Panc1 (cell line): ENCODE measurements at regions not wholly inside any gene's neighbourhood (a gene's known extent, or its start where the extent isn't known, plus 50 kb on each side); places are given as distances from the start of the nearest gene placed in this dataset.

Source experiments
- ATAC-seq: fragments of 200-7000 bp; cut with Tn5 transposase; 2 replicates; pipeline ENCODE4 v1.9.1; 2020; ENCODE audit warnings: mild to moderate bottlenecking, moderate library complexity
- BruUV-seq: library from RNA; stranded (reverse); fragments of 400-500 nt; replicated peaks from 2 replicates; lab custom pipeline; 2021; lab: Mats Ljungman, UMichigan
- CTCF ChIA-PET: fragments of 300-600 bp; sonication (Branson Sonifier 250); formaldehyde crosslinking; loops from one replicate; lab custom pipeline; 2022; ENCODE audit warnings: antibody characterized with exemption; lab: Charles Lee
- POLR2A ChIA-PET: fragments of 300-600 bp; sonication (Branson Sonifier 250); formaldehyde crosslinking; loops from one replicate; lab custom pipeline; 2022; ENCODE audit warnings: antibody characterized with exemption; lab: Charles Lee
- DNase-seq: peaks from one replicate; pipeline ENCODE4 v3.0.0-alpha.2; 2010; ENCODE audit warnings: low read depth, low spot score
- H3K27ac ChIP-seq: 2 replicates; pipeline ENCODE4 v1.5.1; 2011; ENCODE audit warnings: mild to moderate bottlenecking, low read length, inconsistent platforms
- H3K27me3 ChIP-seq: fragments of 200-500 bp; sonication (Bioruptor generic); 2 replicates; pipeline ENCODE4 v1.6.0; 2014; ENCODE audit warnings: low read length, inconsistent platforms; ENCODE audit not compliant: control insufficient read depth, insufficient read depth
- H3K36me3 ChIP-seq: fragments of 200-500 bp; sonication (Bioruptor generic); 2 replicates; pipeline ENCODE4 v1.5.1; 2014; ENCODE audit warnings: inconsistent platforms, mild to moderate bottlenecking, low read length, moderate library complexity; ENCODE audit not compliant: control insufficient read depth, insufficient read depth
- H3K4me1 ChIP-seq: 2 replicates; pipeline ENCODE4 v1.5.1; 2011; ENCODE audit warnings: inconsistent platforms, mild to moderate bottlenecking, low read length, moderate library complexity; ENCODE audit not compliant: control insufficient read depth, insufficient read depth
- H3K4me3 ChIP-seq, 2 experiments: 2 replicates each; pipeline ENCODE4 v1.5.1; 2011 to 2012; ENCODE audit warnings: low read depth in 2 of 2, low read length in 2 of 2, mild to moderate bottlenecking in 2 of 2, inconsistent platforms in 1 of 2, moderate library complexity in 1 of 2
- H3K9me3 ChIP-seq: fragments of 200-500 bp; sonication (Bioruptor generic); 2 replicates; pipeline ENCODE4 v1.5.1; 2014; ENCODE audit warnings: low read depth, mild to moderate bottlenecking, inconsistent platforms, low read length, moderate library complexity; ENCODE audit not compliant: control insufficient read depth, insufficient read depth
- POLR2AphosphoS5 ChIP-seq: IDR thresholded peaks from 2 replicates; pipeline ENCODE4 v1.6.1; 2012; ENCODE audit warnings: mild to moderate bottlenecking, low read depth, low read length, moderate library complexity
- SIN3A ChIP-seq: IDR thresholded peaks from 2 replicates; pipeline ENCODE4 v1.6.1; 2012; ENCODE audit warnings: low read depth, mild to moderate bottlenecking, low read length, moderate library complexity, borderline replicate concordance; ENCODE audit not compliant: insufficient read depth
- TCF7L2 ChIP-seq: IDR thresholded peaks from 2 replicates; pipeline ENCODE4 v1.6.1; 2011; ENCODE audit warnings: mild to moderate bottlenecking, low read depth, low read length, inconsistent platforms
- in situ Hi-C: cut with HindIII; loops from 2 replicates; pipeline ENCODE4 v1.10.0; 2016; ENCODE audit warnings: low sequenced_read_pairs, low pct_unique_long_range_greater_than_20kb
- intact Hi-C: fragments of 100-400 bp; cut with micrococcal nuclease; formaldehyde crosslinking; loops from one replicate; pipeline ENCODE4 v1.10.0; 2022; ENCODE audit not compliant: unreplicated experiment
- TF ChIP-seq, protein P1 (sequence below), 2 experiments: IDR thresholded peaks; 2 replicates each; pipeline ENCODE4 v1.6.1; 2011 to 2012; ENCODE audit warnings: low read depth in 2 of 2, control low read depth in 1 of 2, low read length in 1 of 2, mild to moderate bottlenecking in 1 of 2, moderate library complexity in 1 of 2; ENCODE audit not compliant: insufficient read depth in 1 of 2
- TF ChIP-seq, protein P2 (sequence below): fragments of 450-650 bp; IDR thresholded peaks from 2 replicates; pipeline ENCODE4 v1.5.1; 2017; ENCODE audit warnings: mild to moderate bottlenecking

DNA sequence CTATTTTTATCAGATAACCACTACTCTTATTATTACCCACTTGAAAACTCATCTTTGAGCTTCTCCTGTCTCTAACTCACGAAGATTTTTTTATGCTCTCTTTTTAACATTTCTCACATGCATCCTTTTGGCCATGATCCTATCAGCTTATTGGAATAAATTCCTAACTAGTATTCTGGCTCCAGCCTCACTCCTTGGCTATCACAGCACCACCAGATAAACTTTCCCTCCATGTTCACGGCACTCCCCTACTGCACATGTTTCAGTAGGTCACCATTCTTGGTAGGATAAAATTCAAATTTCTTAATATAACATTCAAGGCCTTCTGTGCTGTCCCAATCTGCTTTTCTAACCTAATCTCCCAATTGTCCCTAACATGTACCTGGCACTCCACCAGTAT, 186.6 kb upstream of the UBASH3B start:
- Histone ChIP-seq H3K9me3 (no peaks in the 10 kb centered on the region), H3K27ac (no peak overlapping the region), H3K4me1 (no peaks in the 10 kb centered on the region), H3K4me3 (no peak overlapping the region), H3K27me3 (no peaks in the 10 kb centered on the region; the same call in 1 of the 2 replicates), H3K36me3 (no peaks in the 10 kb centered on the region)
- CTCF ChIA-PET, result no interaction called here
- in situ Hi-C loops, result no loop called here
- intact Hi-C loops, result no loop called here
- ATAC-seq (no peak), DNase-seq (no peak)
- TF ChIP-seq POLR2AphosphoS5 (no peak), TCF7L2 (no peak), SIN3A (no peak)
- TF ChIP-seq, protein P1, sequence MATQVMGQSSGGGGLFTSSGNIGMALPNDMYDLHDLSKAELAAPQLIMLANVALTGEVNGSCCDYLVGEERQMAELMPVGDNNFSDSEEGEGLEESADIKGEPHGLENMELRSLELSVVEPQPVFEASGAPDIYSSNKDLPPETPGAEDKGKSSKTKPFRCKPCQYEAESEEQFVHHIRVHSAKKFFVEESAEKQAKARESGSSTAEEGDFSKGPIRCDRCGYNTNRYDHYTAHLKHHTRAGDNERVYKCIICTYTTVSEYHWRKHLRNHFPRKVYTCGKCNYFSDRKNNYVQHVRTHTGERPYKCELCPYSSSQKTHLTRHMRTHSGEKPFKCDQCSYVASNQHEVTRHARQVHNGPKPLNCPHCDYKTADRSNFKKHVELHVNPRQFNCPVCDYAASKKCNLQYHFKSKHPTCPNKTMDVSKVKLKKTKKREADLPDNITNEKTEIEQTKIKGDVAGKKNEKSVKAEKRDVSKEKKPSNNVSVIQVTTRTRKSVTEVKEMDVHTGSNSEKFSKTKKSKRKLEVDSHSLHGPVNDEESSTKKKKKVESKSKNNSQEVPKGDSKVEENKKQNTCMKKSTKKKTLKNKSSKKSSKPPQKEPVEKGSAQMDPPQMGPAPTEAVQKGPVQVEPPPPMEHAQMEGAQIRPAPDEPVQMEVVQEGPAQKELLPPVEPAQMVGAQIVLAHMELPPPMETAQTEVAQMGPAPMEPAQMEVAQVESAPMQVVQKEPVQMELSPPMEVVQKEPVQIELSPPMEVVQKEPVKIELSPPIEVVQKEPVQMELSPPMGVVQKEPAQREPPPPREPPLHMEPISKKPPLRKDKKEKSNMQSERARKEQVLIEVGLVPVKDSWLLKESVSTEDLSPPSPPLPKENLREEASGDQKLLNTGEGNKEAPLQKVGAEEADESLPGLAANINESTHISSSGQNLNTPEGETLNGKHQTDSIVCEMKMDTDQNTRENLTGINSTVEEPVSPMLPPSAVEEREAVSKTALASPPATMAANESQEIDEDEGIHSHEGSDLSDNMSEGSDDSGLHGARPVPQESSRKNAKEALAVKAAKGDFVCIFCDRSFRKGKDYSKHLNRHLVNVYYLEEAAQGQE (IDR thresholded peaks at IDR 0.05; ENCODE audit: insufficient read depth in 1 of 2, low read depth in 2 of 2, low read length in 1 of 2), result no peak
- TF ChIP-seq, protein P2, sequence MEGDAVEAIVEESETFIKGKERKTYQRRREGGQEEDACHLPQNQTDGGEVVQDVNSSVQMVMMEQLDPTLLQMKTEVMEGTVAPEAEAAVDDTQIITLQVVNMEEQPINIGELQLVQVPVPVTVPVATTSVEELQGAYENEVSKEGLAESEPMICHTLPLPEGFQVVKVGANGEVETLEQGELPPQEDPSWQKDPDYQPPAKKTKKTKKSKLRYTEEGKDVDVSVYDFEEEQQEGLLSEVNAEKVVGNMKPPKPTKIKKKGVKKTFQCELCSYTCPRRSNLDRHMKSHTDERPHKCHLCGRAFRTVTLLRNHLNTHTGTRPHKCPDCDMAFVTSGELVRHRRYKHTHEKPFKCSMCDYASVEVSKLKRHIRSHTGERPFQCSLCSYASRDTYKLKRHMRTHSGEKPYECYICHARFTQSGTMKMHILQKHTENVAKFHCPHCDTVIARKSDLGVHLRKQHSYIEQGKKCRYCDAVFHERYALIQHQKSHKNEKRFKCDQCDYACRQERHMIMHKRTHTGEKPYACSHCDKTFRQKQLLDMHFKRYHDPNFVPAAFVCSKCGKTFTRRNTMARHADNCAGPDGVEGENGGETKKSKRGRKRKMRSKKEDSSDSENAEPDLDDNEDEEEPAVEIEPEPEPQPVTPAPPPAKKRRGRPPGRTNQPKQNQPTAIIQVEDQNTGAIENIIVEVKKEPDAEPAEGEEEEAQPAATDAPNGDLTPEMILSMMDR, result no peak
- POLR2A ChIA-PET, result no interaction called here
- no TSS peak for BruUV-seq

DNA sequence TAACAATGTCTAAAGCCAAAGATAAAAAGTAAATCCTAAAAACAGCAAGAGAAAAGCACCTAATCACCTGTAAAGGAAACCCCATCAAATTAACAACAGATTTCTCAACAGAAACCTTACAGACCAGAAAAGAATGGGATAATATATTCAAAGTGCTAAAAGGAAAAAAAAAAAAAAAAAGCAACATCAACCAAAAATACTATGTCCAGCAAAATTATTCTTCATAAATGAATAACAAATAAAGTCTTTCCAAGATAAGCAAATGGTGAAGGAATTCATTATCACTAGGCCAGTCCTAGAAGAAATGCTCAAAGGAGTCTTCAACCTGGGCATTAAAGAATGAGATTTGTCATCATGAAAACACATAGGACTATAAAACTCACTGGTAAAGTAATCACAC, 192.0 kb upstream of the UBASH3B start:
- DNase-seq, result no peak
- H3K36me3 ChIP-seq, result no peaks in the 10 kb centered on the region
- H3K27ac ChIP-seq, result no peak overlapping the region
- H3K27me3 ChIP-seq, result no peaks in the 10 kb centered on the region; the same call in 1 of the 2 replicates
- no peak overlapping the region for H3K4me3 ChIP-seq
- peaks cover 4% of the 10 kb centered on the region; the same call in 1 of the 2 replicates for H3K9me3 ChIP-seq
- no peaks in the 10 kb centered on the region for H3K4me1 ChIP-seq
- no TSS peak for BruUV-seq
- ChIA-PET POLR2A (no interaction called here), CTCF (no interaction called here)
- TF ChIP-seq, protein P2, result no peak
- no peak for TF ChIP-seq POLR2AphosphoS5
- TF ChIP-seq, protein P1 (IDR thresholded peaks at IDR 0.05; ENCODE audit: insufficient read depth in 1 of 2, low read depth in 2 of 2, low read length in 1 of 2), result no peak
- TF ChIP-seq TCF7L2, result no peak
- TF ChIP-seq SIN3A, result no peak
- ATAC-seq, result no peak
- intact Hi-C loops, result no loop called here
- in situ Hi-C loops, result no loop called here
